ENCODE measurements at regions not wholly inside any gene's neighbourhood (a gene's known extent, or its start where the extent isn't known, plus 50 kb on each side); places are given as distances from the start of the nearest gene placed in this dataset.

GRCh38 chr13:106109391-106109791 lies 426.1 kb downstream of the EFNB2 start:
- no peak for TF ChIP-seq GATA2 (IDR thresholded peaks at IDR 0.05; ENCODE audit: low read depth, low read length)
- no peak for TF ChIP-seq GATA3 (IDR thresholded peaks at IDR 0.05; ENCODE audit: low read depth, low read length)

GRCh38 chr13:106108346-106108745 lies 427.1 kb downstream of the EFNB2 start:
- TF ChIP-seq GATA2 (IDR thresholded peaks at IDR 0.05; ENCODE audit: low read depth, low read length) (no peak), GATA3 (IDR thresholded peaks at IDR 0.05; ENCODE audit: low read depth, low read length) (no peak)

DNA sequence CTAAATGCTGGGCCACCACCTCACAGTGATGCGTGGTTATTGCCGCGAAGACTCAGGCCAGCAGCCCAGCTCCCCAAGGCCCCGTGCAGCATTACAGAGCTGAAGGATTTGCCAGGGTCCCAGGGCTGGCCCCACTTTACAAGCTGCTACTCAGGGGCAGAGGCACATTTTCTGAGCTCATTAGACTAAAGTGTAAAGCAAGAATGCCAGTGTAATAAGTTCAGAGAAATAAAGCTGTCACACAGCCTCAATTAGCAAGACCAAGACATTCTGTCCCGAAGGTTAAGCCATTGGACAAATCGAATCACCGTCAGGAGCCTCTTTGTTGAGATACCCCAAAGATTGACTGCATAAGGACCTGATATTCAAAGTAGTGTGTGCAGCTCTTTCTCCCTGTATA lies 428.4 kb downstream of the EFNB2 start:
- TF ChIP-seq GATA3 (IDR thresholded peaks at IDR 0.05; ENCODE audit: low read depth, low read length) (no peak), GATA2 (IDR thresholded peaks at IDR 0.05; ENCODE audit: low read depth, low read length) (no peak)

GRCh38 chr13:106105153-106105552 lies 430.3 kb downstream of the EFNB2 start:
- no peak for TF ChIP-seq GATA2 (IDR thresholded peaks at IDR 0.05; ENCODE audit: low read depth, low read length)
- no peak for TF ChIP-seq GATA3 (IDR thresholded peaks at IDR 0.05; ENCODE audit: low read depth, low read length)

DNA sequence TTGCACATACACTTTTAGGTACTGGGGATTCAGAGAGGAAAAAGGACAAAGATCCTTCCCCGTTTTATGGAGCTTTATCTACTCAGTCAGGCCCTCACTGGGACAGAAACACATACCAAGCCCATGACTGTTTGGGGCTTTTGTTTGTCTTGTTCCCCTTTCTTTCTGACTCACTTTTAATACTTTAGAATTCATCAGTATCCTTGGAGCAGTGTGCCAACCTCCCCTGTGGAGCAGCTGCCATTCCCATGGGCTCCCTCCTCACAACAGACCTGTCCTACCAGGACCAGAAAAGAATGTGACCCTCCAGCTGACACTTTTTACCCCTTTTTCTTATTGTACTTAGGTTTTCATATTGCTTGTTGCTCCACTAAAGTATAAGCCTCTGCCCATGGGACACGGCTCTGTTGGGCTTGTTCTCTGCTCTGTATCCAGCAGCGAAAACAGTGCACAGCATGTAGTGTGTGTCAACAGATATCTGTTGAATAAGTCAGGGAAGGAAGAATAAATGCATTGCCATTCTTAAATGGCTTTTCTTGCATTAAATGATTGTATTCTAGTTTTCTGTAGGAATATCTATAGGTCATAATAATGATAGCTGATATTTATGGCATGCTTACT lies 431.1 kb downstream of the EFNB2 start:
- TF ChIP-seq GATA3 (IDR thresholded peaks at IDR 0.05; ENCODE audit: low read depth, low read length) = no peak
- no peak for TF ChIP-seq GATA2 (IDR thresholded peaks at IDR 0.05; ENCODE audit: low read depth, low read length)

GRCh38 chr13:106103779-106104178 lies 431.7 kb downstream of the EFNB2 start:
- TF ChIP-seq GATA2 (IDR thresholded peaks at IDR 0.05; ENCODE audit: low read depth, low read length) = no peak
- no peak for TF ChIP-seq GATA3 (IDR thresholded peaks at IDR 0.05; ENCODE audit: low read depth, low read length)

DNA sequence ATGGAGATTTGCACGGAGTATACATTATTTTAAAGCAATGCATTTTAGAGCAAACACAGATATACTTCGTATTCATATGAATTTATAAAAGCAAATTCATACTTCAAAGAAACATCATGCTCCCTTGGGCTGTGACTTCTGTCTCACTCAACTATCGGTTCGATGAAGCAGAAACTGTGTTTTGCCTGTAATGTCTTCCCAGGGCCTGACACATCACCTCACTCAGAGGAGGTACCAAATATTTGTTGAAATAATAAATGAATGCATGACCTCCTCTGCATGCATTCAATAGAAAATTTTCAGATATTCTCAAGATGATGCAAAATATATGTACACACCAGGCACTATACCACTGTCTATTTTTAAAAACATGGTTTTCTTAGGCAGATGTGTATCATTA lies 432.7 kb downstream of the EFNB2 start:
- TF ChIP-seq GATA2 (IDR thresholded peaks at IDR 0.05; ENCODE audit: low read depth, low read length) (no peak), GATA3 (IDR thresholded peaks at IDR 0.05; ENCODE audit: low read depth, low read length) (no peak)

GRCh38 chr13:106101201-106101600 lies 434.3 kb downstream of the EFNB2 start:
- TF ChIP-seq GATA3 (IDR thresholded peaks at IDR 0.05; ENCODE audit: low read depth, low read length) = no peak
- TF ChIP-seq GATA2 (IDR thresholded peaks at IDR 0.05; ENCODE audit: low read depth, low read length) = no peak

- TF ChIP-seq GATA2 (IDR thresholded peaks at IDR 0.05; ENCODE audit: low read depth, low read length) = no peak
- no peak for TF ChIP-seq GATA3 (IDR thresholded peaks at IDR 0.05; ENCODE audit: low read depth, low read length)
Observed at GRCh38 chr13:106100171-106100919, 435.1 kb downstream of the EFNB2 start.

DNA sequence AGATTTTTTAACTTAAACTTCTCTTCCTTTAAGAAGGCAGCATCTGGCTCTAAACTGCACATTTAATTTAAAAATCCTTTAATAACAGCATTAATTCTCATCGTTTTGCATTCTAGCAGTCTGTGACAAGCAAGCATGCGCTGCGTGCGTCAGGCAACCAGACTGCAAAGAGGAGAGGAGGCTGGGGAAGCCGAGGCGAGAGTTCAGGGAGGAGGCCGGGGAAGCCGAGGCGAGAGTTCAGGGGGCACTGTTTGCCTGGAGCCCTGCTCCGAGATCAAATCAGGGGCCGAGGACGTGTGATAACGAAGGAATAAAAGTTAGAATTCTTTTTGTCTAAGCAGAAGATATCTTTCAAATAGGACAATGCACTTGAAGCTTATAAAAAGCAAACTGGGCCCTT lies 435.7 kb downstream of the EFNB2 start:
- TF ChIP-seq GATA3 (IDR thresholded peaks at IDR 0.05; ENCODE audit: low read depth, low read length) (no peak), GATA2 (IDR thresholded peaks at IDR 0.05; ENCODE audit: low read depth, low read length) (no peak)

GRCh38 chr13:106098778-106099177 lies 436.7 kb downstream of the EFNB2 start:
- no peak for TF ChIP-seq GATA3 (IDR thresholded peaks at IDR 0.05; ENCODE audit: low read depth, low read length)
- no peak for TF ChIP-seq GATA2 (IDR thresholded peaks at IDR 0.05; ENCODE audit: low read depth, low read length)

GRCh38 chr13:106096661-106097092 lies 438.8 kb downstream of the EFNB2 start:
- no peak for TF ChIP-seq GATA2 (IDR thresholded peaks at IDR 0.05; ENCODE audit: low read depth, low read length)
- TF ChIP-seq GATA3 (IDR thresholded peaks at IDR 0.05; ENCODE audit: low read depth, low read length) = no peak

DNA sequence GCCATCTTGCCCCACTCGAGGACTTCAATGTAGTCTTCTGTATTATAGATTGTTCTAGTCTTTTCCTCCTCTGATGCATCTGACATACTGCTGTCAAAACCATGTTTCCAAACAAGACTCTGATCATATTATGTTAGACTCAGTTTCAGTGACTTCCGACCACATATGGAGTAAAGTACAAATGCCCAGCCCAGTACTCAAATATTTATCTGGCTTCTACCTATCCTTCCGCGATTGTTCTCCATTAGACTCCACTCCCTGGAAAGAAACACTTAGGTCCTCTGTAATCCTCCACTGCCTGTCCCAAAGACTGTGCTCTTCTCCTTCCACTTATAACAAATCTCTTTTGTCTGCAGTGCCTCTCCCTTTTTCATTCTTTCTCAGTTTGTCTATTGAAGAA lies 439.5 kb downstream of the EFNB2 start:
- TF ChIP-seq GATA3 (IDR thresholded peaks at IDR 0.05; ENCODE audit: low read depth, low read length) (no peak), GATA2 (IDR thresholded peaks at IDR 0.05; ENCODE audit: low read depth, low read length) (no peak)

GRCh38 chr13:106095406-106095805 lies 440.1 kb downstream of the EFNB2 start:
- TF ChIP-seq GATA3 (IDR thresholded peaks at IDR 0.05; ENCODE audit: low read depth, low read length) = no peak
- TF ChIP-seq GATA2 (IDR thresholded peaks at IDR 0.05; ENCODE audit: low read depth, low read length) = no peak

DNA sequence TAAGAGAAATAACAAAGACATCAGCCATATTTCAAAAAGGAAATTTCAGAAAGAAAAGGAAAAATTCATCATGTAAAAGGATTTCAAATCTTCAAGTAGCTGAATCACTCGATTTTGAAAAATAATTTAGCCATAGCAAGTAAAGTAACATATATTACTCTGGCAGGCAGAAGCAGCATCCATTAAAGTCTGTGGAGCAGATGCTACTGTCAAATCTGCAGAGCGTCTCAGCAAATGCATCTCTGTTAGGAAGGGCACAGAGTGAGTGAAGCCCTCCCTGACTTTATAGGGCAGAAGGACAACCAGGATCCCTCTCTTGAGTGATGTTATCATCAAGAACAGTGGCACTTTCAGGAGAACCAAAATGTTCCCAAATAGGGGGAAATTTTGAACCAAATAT lies 445.5 kb downstream of the EFNB2 start:
- TF ChIP-seq GATA3 (IDR thresholded peaks at IDR 0.05; ENCODE audit: low read depth, low read length) (no peak), GATA2 (IDR thresholded peaks at IDR 0.05; ENCODE audit: low read depth, low read length) (no peak)

All from SH-SY5Y (cell line).